Breast epithelium (tissue), 4 donors: ENCODE measurements at regions not wholly inside any gene's neighbourhood (a gene's known extent, or its start where the extent isn't known, plus 50 kb on each side); places are given as distances from the start of the nearest gene placed in this dataset.
"Not testable (repeated sequence)": the region's sequence is repeated elsewhere in the genome, so short reads cannot be mapped to it uniquely, and the experiment has no call there.

Experiments used
- DNase-seq, 2 donors: peaks; one replicate each; pipeline ENCODE4 v3.0.0-alpha.2; 2019; ENCODE audit warnings: low spot score in 2 of 2
- H3K27ac ChIP-seq, 2 donors: fragments of 200-600 bp; sonication (generic) in 1 of 2; one replicate each; pipeline ENCODE4 v1.5.1; 2016 to 2019; ENCODE audit warnings: mild to moderate bottlenecking in 1 of 2
- H3K27me3 ChIP-seq, 2 donors: fragments of 200-600 bp; sonication (generic) in 1 of 2; one replicate each; pipeline versions ENCODE4 v1.5.1 to v1.6.0; 2017 to 2019; ENCODE audit warnings: control low read depth in 1 of 2, mild to moderate bottlenecking in 1 of 2
- H3K36me3 ChIP-seq: fragments of 200-600 bp; one replicate; pipeline ENCODE4 v1.5.1; 2019
- H3K4me1 ChIP-seq, 2 donors: fragments of 200-600 bp; sonication (generic); one replicate each; pipeline ENCODE4 v1.5.1; 2016 to 2019; ENCODE audit warnings: control low read depth in 1 of 2
- H3K4me3 ChIP-seq, 3 donors: fragments of 200-600 bp; sonication (generic); 1 replicate in 2 of 3; 2 replicates in 1 of 3; pipeline ENCODE4 v1.5.1; 2016 to 2019; ENCODE audit warnings: mild to moderate bottlenecking in 3 of 3, moderate library complexity in 2 of 3
- H3K9me3 ChIP-seq, 2 donors: fragments of 200-600 bp; sonication (generic) in 1 of 2; one replicate each; pipeline ENCODE4 v1.5.1; 2016 to 2019; ENCODE audit warnings: control low read depth in 1 of 2
- POLR2A ChIP-seq: fragments of 450-650 bp; IDR thresholded peaks from one replicate; pipeline ENCODE4 v1.6.1; 2016; ENCODE audit warnings: antibody characterized with exemption, mild to moderate bottlenecking, moderate library complexity
- POLR2AphosphoS5 ChIP-seq, 3 donors: sonication (generic); formaldehyde crosslinking; IDR thresholded peaks; one replicate each; pipeline ENCODE4 v1.6.1; 2017; ENCODE audit warnings: antibody characterized with exemption in 3 of 3
- intact Hi-C: fragments of 100-400 bp; cut with DNase I; formaldehyde crosslinking; loops from one replicate; pipeline ENCODE4 v1.15.1; 2023; ENCODE audit warnings: low total_unique reads
- TF ChIP-seq, protein P1 (sequence below), 3 donors: fragments of 450-650 bp; IDR thresholded peaks; one replicate each; pipeline ENCODE4 v1.5.1; 2016 to 2017; ENCODE audit warnings: antibody characterized with exemption in 3 of 3, mild to moderate bottlenecking in 3 of 3, moderate library complexity in 3 of 3

DNA sequence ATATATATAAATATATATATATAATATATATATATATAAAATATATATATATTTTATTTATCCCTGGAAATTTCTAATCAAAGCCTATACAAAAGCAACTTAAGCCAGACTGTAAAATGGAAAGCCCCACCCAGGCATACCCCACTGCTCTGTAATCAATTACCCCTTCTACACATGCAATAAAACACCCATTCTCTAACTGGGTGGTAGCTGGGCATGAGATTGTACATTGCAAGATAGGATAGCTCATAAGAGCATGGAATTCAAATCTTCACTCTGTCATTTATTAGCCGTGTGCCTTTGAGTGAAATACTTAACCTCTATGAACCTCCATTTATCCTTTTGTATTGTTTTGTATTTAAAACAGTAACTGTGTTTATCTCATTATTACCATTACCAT is 405.3 kb upstream of the SLC30A5 start:
- intact Hi-C loops: no loop called here
- H3K9me3 ChIP-seq: peaks cover 0 to 4% of the 10 kb centered on the region in 2 donors
- no peak for DNase-seq
- H3K27me3 ChIP-seq: no peaks in the 10 kb centered on the region
- H3K4me3 ChIP-seq: no peak overlapping the region
- TF ChIP-seq POLR2A (no peak), POLR2AphosphoS5 (IDR thresholded peaks at IDR 0.05) (no peak)
- TF ChIP-seq, protein P1, sequence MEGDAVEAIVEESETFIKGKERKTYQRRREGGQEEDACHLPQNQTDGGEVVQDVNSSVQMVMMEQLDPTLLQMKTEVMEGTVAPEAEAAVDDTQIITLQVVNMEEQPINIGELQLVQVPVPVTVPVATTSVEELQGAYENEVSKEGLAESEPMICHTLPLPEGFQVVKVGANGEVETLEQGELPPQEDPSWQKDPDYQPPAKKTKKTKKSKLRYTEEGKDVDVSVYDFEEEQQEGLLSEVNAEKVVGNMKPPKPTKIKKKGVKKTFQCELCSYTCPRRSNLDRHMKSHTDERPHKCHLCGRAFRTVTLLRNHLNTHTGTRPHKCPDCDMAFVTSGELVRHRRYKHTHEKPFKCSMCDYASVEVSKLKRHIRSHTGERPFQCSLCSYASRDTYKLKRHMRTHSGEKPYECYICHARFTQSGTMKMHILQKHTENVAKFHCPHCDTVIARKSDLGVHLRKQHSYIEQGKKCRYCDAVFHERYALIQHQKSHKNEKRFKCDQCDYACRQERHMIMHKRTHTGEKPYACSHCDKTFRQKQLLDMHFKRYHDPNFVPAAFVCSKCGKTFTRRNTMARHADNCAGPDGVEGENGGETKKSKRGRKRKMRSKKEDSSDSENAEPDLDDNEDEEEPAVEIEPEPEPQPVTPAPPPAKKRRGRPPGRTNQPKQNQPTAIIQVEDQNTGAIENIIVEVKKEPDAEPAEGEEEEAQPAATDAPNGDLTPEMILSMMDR (IDR thresholded peaks at IDR 0.05): no peak
- H3K36me3 ChIP-seq: no peaks in the 10 kb centered on the region
- H3K27ac ChIP-seq: no peak overlapping the region
- no peaks in the 10 kb centered on the region for H3K4me1 ChIP-seq

DNA sequence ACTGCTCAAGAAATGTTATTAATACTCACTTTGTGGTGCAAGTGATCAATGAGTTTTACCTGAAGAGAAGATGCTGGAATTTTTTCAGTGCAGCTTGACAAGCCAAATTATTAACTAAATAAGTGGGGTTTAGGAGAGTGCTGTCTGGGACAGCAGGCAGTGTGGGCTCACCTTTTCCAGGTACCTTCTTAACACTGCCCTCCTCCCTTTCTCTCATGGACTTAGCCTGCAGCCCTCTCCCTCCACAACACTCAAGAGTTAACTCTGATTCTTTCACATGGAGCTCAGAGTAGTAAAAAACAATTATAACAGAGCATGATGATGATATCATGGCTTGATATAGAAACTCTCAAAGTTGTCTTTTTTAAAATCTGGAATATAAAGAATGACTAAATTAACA is 404.8 kb upstream of the SLC30A5 start:
- Histone ChIP-seq H3K9me3 (peaks cover 0 to 4% of the 10 kb centered on the region in 2 donors), H3K36me3 (no peaks in the 10 kb centered on the region), H3K4me3 (no peak overlapping the region), H3K4me1 (no peaks in the 10 kb centered on the region), H3K27ac (no peak overlapping the region), H3K27me3 (no peaks in the 10 kb centered on the region)
- TF ChIP-seq POLR2AphosphoS5 (IDR thresholded peaks at IDR 0.05) (no peak), POLR2A (no peak)
- TF ChIP-seq, protein P1 (IDR thresholded peaks at IDR 0.05): no peak
- DNase-seq: no peak
- intact Hi-C loops: no loop called here

DNA sequence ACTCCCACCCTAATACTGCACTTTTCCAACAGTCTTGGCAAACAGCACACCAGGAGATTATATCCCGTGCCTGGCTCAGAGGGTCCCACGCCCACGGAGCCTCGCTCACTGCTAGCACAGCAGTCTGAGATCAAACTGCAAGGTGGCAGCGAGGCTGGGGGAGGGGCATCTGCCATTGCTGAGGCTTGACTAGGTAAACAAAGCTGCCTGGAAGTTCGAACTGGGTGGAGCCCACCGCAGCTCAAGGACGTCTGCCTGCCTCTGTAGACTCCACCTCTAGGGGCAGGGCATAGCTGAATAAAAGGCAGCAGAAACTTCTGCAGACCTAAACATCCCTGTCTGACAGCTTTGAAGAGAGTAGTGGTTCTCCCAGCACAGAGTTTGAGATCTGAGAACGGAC is 401.9 kb upstream of the SLC30A5 start:
- DNase-seq, H3K9me3 ChIP-seq, H3K4me3 ChIP-seq, H3K36me3 ChIP-seq, H3K4me1 ChIP-seq, intact Hi-C loops, H3K27ac ChIP-seq, H3K27me3 ChIP-seq: not testable (repeated sequence)

DNA sequence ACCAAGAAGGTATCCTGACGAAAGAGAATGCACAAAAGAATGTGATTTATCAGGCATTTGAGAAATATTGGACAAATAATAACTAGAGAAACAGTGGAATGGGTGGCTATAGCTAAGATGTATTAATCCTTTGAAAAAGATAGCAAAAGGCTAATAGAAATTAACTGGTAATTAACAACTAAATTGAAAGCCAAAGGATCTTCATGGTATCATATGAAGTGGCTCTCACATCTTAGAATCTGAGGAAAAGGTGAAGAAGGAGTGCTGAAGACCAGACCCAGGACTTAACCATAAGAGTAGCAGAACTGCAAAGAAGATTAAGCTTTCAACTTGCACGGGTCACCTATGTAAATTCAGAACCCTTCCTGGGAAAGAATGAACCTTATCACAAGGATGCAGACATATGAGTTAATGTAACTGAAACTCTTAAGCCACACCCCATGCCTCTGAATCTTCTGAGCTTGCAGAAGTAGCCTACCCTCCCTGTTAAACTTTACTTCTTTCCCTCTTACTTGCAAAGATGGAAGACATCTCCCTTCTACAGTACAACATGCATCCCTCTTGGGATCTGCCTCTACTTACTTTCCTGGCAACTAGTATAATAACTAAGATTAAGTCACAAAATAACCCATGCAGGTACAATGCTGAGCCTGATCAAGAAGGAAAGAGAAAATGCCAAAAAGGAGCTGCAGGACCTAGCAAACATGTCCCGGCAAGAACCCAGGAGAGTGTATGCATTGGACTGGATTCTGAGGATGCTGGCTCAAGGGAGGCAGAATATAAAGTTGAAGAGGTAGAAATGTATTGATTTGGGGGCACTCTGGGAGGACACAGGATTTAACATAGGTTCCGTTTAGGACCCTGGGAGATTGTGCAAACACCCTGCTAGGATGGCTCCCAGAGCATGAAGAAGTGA is 395.5 kb upstream of the SLC30A5 start:
- no peak for DNase-seq
- intact Hi-C loops: no loop called here
- Histone ChIP-seq H3K27me3 (no peaks in the 10 kb centered on the region), H3K9me3 (no peaks in the 10 kb centered on the region), H3K36me3 (no peaks in the 10 kb centered on the region), H3K4me1 (no peaks in the 10 kb centered on the region), H3K4me3 (no peak overlapping the region), H3K27ac (no peak overlapping the region)
- TF ChIP-seq POLR2AphosphoS5 (IDR thresholded peaks at IDR 0.05): no peak
- TF ChIP-seq, protein P1 (IDR thresholded peaks at IDR 0.05): no peak
- TF ChIP-seq POLR2A: no peak

DNA sequence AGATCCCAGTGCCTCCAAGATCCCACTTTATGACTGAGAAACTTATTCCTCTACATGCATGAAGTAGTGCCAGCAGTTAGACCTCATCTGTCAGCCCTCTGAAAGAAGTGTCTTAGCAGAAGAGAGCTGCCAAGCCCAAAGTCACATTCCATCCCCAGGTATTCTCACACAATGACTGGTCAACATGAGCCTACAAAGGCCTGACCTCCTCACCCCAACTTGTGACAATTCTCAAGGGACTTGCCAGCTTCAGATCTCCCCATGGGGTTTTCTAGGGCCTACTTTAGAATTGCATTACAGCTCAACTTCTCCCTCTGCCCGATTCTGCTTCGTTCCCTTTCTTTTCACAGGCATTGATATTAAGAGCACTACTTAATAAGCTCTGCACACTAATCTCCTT is 393.8 kb upstream of the SLC30A5 start:
- H3K27me3 ChIP-seq: no peaks in the 10 kb centered on the region
- intact Hi-C loops: no loop called here
- H3K4me1 ChIP-seq: no peaks in the 10 kb centered on the region
- TF ChIP-seq POLR2A (no peak), POLR2AphosphoS5 (IDR thresholded peaks at IDR 0.05) (no peak)
- TF ChIP-seq, protein P1 (IDR thresholded peaks at IDR 0.05): no peak
- no peaks in the 10 kb centered on the region for H3K9me3 ChIP-seq
- no peak overlapping the region for H3K27ac ChIP-seq
- H3K4me3 ChIP-seq: no peak overlapping the region
- no peaks in the 10 kb centered on the region for H3K36me3 ChIP-seq
- no peak for DNase-seq
